A549 (cell line): ENCODE measurements at regions not wholly inside any gene's neighbourhood (a gene's known extent, or its start where the extent isn't known, plus 50 kb on each side); places are given as distances from the start of the nearest gene placed in this dataset.

Source experiments
- ATAC-seq, 2 experiments: fragments of 200-7000 bp in 1 of 2; fragments of >200 bp in 1 of 2; cut with Nextera tagmentation in 1 of 2; cut with Tn5 transposase in 1 of 2; 3 replicates each; pipeline versions ENCODE4 v1.8.0 to v1.9.1; 2018 to 2020; ENCODE audit warnings: mild to moderate bottlenecking in 1 of 2, moderate library complexity in 1 of 2
- CTCF ChIA-PET: fragments of 300-600 bp; sonication (Branson Sonifier 250); formaldehyde crosslinking; extraction: SDS; loops from one replicate; lab custom pipeline; 2021; ENCODE audit warnings: antibody characterized with exemption, inconsistent platforms; lab: Yijun Ruan, JAX
- POLR2A ChIA-PET: fragments of 350-600 bp; formaldehyde crosslinking; extraction: SDS; loops from one replicate; lab custom pipeline; 2021; ENCODE audit warnings: antibody characterized with exemption, inconsistent platforms; lab: Yijun Ruan, JAX
- DNase-seq, 2 experiments: peaks; one replicate each; pipeline versions ENCODE4 v3.0.0 to v3.0.0-alpha.2; 2011 to 2016; ENCODE audit warnings: low read depth in 1 of 2, low spot score in 1 of 2
- FAIRE-seq: peaks from 2 replicates; lab custom pipeline; 2011; peaks lifted over from hg19 to GRCh38; lab: Jason Lieb, UNC
- H3K27ac ChIP-seq, 2 experiments: fragments of >200 bp; sonication (Bioruptor Twin); formaldehyde crosslinking; 3 replicates each; pipeline ENCODE4 v1.5.1; 2016 to 2017
- H3K4me1 ChIP-seq: fragments of >200 bp; sonication (Bioruptor Twin); formaldehyde crosslinking; 3 replicates; pipeline ENCODE4 v1.6.1; 2016
- H3K4me2 ChIP-seq: fragments of >200 bp; sonication (Bioruptor Twin); formaldehyde crosslinking; 3 replicates; pipeline ENCODE4 v1.6.1; 2016
- H3K4me3 ChIP-seq: fragments of >200 bp; sonication (Bioruptor Twin); formaldehyde crosslinking; 3 replicates; pipeline ENCODE4 v1.5.1; 2016
- H3K9me3 ChIP-seq: fragments of >200 bp; sonication (Bioruptor Twin); formaldehyde crosslinking; 3 replicates; pipeline ENCODE4 v1.6.1; 2016
- CBX2 ChIP-seq: fragments of 200-600 bp; sonication (generic); IDR thresholded peaks from 2 replicates; pipeline ENCODE4 v1.6.1; 2016; ENCODE audit warnings: low read depth, mild to moderate bottlenecking, borderline replicate concordance
- CBX8 ChIP-seq: fragments of 200-600 bp; sonication (generic); IDR thresholded peaks from 2 replicates; pipeline ENCODE4 v1.6.1; 2016
- CHD4 ChIP-seq: fragments of 200-600 bp; sonication (generic); IDR thresholded peaks from 2 replicates; pipeline ENCODE4 v1.6.1; 2016; ENCODE audit warnings: antibody characterized with exemption, mild to moderate bottlenecking, borderline replicate concordance
- EHMT2 ChIP-seq: fragments of 200-600 bp; sonication (generic); IDR thresholded peaks from 2 replicates; pipeline ENCODE4 v1.6.1; 2016; ENCODE audit warnings: antibody characterized with exemption, low read depth, mild to moderate bottlenecking, moderate library complexity
- ESRRA ChIP-seq: fragments of 150-350 bp; IDR thresholded peaks from 2 replicates; pipeline ENCODE4 v1.6.1; 2014; ENCODE audit warnings: mild to moderate bottlenecking, low read length, borderline replicate concordance
- FOSL2 ChIP-seq, 2 experiments: fragments of 450-650 bp in 1 of 2; fragments of >200 bp in 1 of 2; sonication (Bioruptor Twin) in 1 of 2; formaldehyde crosslinking; IDR thresholded peaks; 2 replicates each; pipeline versions ENCODE4 v1.5.0 to v1.6.1; 2016 to 2020; ENCODE audit warnings: mild to moderate bottlenecking in 1 of 2, moderate library complexity in 1 of 2
- HEYL ChIP-seq: fragments of 250-450 bp; sonication (Bioruptor Pico); IDR thresholded peaks from 2 replicates; pipeline ENCODE4 v1.8.0; 2021; ENCODE audit warnings: mild to moderate bottlenecking, moderate library complexity
- KDM1A ChIP-seq: fragments of 200-600 bp; sonication (generic); IDR thresholded peaks from 2 replicates; pipeline ENCODE4 v1.6.1; 2016; ENCODE audit warnings: low read depth, mild to moderate bottlenecking
- MAFK ChIP-seq: fragments of 450-650 bp; IDR thresholded peaks from 2 replicates; pipeline ENCODE4 v1.6.1; 2014; ENCODE audit not compliant: partially characterized antibody
- NFE2L2 ChIP-seq: fragments of 150-350 bp; conservative IDR thresholded peaks from 2 replicates; pipeline ENCODE4 v1.6.1; 2014; ENCODE audit warnings: low read length
- NPAS2 ChIP-seq: fragments of 250-450 bp; sonication (Bioruptor Pico); IDR thresholded peaks from 2 replicates; pipeline ENCODE4 v1.8.0; 2022; ENCODE audit warnings: mild to moderate bottlenecking, moderate library complexity, borderline replicate concordance
- NR3C1 ChIP-seq: fragments of >200 bp; sonication (Bioruptor Twin); formaldehyde crosslinking; IDR thresholded peaks from 3 replicates; pipeline ENCODE4 v1.6.1; 2017
- RAD21 ChIP-seq, 2 experiments: fragments of >200 bp in 1 of 2; sonication (Bioruptor Twin) in 1 of 2; formaldehyde crosslinking in 1 of 2; IDR thresholded peaks in 1 of 2; conservative IDR thresholded peaks in 1 of 2; 2 replicates in 1 of 2; 3 replicates in 1 of 2; pipeline ENCODE4 v1.6.1; 2012 to 2018; ENCODE audit warnings: inconsistent platforms in 1 of 2
- RNF2 ChIP-seq: fragments of 200-600 bp; sonication (generic); IDR thresholded peaks from 2 replicates; pipeline ENCODE4 v1.6.1; 2016; ENCODE audit warnings: low read depth, mild to moderate bottlenecking, antibody characterized with exemption, moderate library complexity, borderline replicate concordance
- SMC3 ChIP-seq: fragments of >200 bp; sonication (Bioruptor Twin); formaldehyde crosslinking; IDR thresholded peaks from 3 replicates; pipeline ENCODE4 v1.6.1; 2018; ENCODE audit warnings: inconsistent platforms
- TFCP2L1 ChIP-seq: fragments of 250-450 bp; sonication (Bioruptor Pico); IDR thresholded peaks from 2 replicates; pipeline ENCODE4 v1.5.0; 2021; ENCODE audit warnings: mild to moderate bottlenecking
- ZNF302 ChIP-seq: fragments of 250-450 bp; sonication (Bioruptor Pico); IDR thresholded peaks from 2 replicates; pipeline ENCODE4 v1.9.0; 2021; ENCODE audit warnings: inconsistent platforms, mild to moderate bottlenecking, moderate library complexity
- WGBS: methylation state at CpG from one replicate; pipeline ENCODE4 v1.1.6; 2017; ENCODE audit errors: missing lambda C conversion rate; 5-methylcytosine and 5-hydroxymethylcytosine counted together
- TF ChIP-seq, protein P1 (sequence below): fragments of >200 bp; sonication (Bioruptor Twin); formaldehyde crosslinking; IDR thresholded peaks from 3 replicates; pipeline ENCODE4 v1.5.1; 2016
- TF ChIP-seq, protein P2 (sequence below): IDR thresholded peaks from 2 replicates; pipeline ENCODE4 v1.6.1; 2012
- TF ChIP-seq, protein P3 (sequence below): fragments of 250-450 bp; sonication (Bioruptor Pico); IDR thresholded peaks from 2 replicates; pipeline ENCODE4 v1.5.0; 2020; ENCODE audit warnings: low read depth, mild to moderate bottlenecking, moderate library complexity
- TF ChIP-seq, protein P4 (sequence below): fragments of >200 bp; sonication (Bioruptor Twin); formaldehyde crosslinking; IDR thresholded peaks from 3 replicates; pipeline ENCODE4 v1.6.1; 2016
- TF ChIP-seq, protein P5 (sequence below): fragments of 250-450 bp; sonication (Bioruptor Pico); IDR thresholded peaks from 2 replicates; pipeline ENCODE4 v1.5.0; 2021; ENCODE audit warnings: mild to moderate bottlenecking, moderate library complexity, borderline replicate concordance

DNA sequence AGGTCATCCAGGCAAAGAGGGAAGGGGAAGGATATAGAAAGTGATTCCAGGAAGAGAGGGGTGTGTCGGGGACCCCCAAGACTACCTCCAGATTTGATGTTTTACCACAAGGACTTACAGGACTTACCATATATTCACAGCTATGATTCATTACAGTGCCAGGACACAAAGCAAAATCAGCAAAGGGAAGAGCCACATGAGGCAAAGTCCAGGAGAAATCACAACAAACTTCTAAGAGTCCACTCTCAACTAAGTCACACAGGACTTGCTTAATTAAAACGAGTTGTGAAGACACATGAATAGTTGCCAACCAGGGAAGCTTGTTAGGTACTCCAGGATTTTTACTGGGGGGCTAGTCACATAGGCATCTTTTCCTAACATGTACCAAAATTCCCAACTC is 217.3 kb downstream of the TTLL7 start:
- ChIA-PET POLR2A (no interaction called here), CTCF (no interaction called here)
- H3K27ac ChIP-seq = no peak overlapping the region
- no peaks in the 10 kb centered on the region for H3K9me3 ChIP-seq
- FAIRE-seq (no peak), DNase-seq (no peak), ATAC-seq (no peak)
- TF ChIP-seq EHMT2 (no peak), HEYL (CRISPR knock-in tag) (no peak), NPAS2 (CRISPR knock-in tag) (no peak), CBX2 (no peak), CHD4 (no peak), ESRRA (no peak)
- TF ChIP-seq, protein P1, sequence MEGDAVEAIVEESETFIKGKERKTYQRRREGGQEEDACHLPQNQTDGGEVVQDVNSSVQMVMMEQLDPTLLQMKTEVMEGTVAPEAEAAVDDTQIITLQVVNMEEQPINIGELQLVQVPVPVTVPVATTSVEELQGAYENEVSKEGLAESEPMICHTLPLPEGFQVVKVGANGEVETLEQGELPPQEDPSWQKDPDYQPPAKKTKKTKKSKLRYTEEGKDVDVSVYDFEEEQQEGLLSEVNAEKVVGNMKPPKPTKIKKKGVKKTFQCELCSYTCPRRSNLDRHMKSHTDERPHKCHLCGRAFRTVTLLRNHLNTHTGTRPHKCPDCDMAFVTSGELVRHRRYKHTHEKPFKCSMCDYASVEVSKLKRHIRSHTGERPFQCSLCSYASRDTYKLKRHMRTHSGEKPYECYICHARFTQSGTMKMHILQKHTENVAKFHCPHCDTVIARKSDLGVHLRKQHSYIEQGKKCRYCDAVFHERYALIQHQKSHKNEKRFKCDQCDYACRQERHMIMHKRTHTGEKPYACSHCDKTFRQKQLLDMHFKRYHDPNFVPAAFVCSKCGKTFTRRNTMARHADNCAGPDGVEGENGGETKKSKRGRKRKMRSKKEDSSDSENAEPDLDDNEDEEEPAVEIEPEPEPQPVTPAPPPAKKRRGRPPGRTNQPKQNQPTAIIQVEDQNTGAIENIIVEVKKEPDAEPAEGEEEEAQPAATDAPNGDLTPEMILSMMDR = no peak
- TF ChIP-seq, protein P2, sequence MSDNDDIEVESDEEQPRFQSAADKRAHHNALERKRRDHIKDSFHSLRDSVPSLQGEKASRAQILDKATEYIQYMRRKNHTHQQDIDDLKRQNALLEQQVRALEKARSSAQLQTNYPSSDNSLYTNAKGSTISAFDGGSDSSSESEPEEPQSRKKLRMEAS = no peak
- no peaks in the 10 kb centered on the region for H3K4me1 ChIP-seq
- WGBS = 4% methylated on average over 2 of the region's 2 CpGs
- no peak overlapping the region for H3K4me2 ChIP-seq
- no peak overlapping the region for H3K4me3 ChIP-seq

DNA sequence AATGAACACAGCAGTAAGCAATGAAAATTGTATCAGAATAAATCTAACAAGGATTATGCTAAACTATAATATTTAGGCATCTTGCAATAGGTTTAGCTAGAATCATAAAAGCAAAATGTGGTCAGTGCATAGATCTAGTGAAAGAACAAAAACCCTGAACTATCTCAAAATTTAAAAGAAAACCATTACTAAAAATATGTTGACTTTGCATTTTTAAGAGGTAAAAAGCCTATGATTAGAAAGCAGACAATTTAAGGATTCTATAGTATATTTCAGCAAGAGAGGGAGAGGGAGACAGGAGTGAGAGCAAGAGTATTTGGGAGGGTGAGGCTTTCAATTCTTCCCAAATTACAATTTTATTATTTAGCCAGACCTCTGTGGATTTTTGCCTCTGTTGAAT is 219.4 kb downstream of the TTLL7 start:
- TF ChIP-seq ZNF302 (CRISPR knock-in tag) (no peak), MAFK (peak; percentile 71)
- Histone ChIP-seq H3K4me1 (no peaks in the 10 kb centered on the region), H3K27ac (no peak overlapping the region), H3K9me3 (no peaks in the 10 kb centered on the region), H3K4me3 (no peak overlapping the region), H3K4me2 (no peak overlapping the region)
- no peak for FAIRE-seq
- CTCF ChIA-PET = no interaction called here
- POLR2A ChIA-PET = no interaction called here
- no peak for ATAC-seq
- DNase-seq = no peak

DNA sequence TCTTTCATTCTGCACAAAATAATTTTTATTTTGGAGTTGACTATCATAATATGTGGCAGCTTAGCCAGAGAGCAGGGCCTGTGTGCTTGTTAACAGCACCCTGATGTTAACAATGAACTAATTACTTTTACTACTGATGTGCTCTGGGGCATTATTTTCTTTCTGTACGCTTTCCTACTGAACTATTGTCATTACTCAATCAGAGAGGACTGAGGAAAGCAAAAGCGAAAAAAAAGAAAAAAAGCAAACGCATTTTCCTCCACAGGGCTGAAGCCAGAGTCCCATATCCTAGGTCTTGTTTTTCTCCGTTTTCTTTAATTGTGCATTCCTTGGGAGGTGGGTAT is 221.2 kb downstream of the TTLL7 start:
- Histone ChIP-seq H3K9me3 (no peaks in the 10 kb centered on the region), H3K27ac (no peak overlapping the region), H3K4me1 (no peaks in the 10 kb centered on the region), H3K4me2 (no peak overlapping the region), H3K4me3 (no peak overlapping the region)
- 17% methylated on average over 4 of the region's 4 CpGs for WGBS
- ATAC-seq = no peak
- no peak for TF ChIP-seq ESRRA
- TF ChIP-seq MAFK = no peak
- TF ChIP-seq SMC3 = no peak
- TF ChIP-seq CBX8 = no peak
- TF ChIP-seq, protein P3, sequence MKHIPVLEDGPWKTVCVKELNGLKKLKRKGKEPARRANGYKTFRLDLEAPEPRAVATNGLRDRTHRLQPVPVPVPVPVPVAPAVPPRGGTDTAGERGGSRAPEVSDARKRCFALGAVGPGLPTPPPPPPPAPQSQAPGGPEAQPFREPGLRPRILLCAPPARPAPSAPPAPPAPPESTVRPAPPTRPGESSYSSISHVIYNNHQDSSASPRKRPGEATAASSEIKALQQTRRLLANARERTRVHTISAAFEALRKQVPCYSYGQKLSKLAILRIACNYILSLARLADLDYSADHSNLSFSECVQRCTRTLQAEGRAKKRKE (CRISPR knock-in tag) = no peak
- TF ChIP-seq HEYL (CRISPR knock-in tag) = no peak
- no peak for TF ChIP-seq RAD21 (conservative IDR thresholded peaks at IDR 0.05 in 1 of 2, IDR thresholded peaks at IDR 0.05 in 1 of 2)
- TF ChIP-seq, protein P1 = no peak
- TF ChIP-seq RNF2 = no peak
- no peak for TF ChIP-seq CBX2
- TF ChIP-seq, protein P4, sequence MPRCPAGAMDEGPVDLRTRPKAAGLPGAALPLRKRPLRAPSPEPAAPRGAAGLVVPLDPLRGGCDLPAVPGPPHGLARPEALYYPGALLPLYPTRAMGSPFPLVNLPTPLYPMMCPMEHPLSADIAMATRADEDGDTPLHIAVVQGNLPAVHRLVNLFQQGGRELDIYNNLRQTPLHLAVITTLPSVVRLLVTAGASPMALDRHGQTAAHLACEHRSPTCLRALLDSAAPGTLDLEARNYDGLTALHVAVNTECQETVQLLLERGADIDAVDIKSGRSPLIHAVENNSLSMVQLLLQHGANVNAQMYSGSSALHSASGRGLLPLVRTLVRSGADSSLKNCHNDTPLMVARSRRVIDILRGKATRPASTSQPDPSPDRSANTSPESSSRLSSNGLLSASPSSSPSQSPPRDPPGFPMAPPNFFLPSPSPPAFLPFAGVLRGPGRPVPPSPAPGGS = no peak
- TF ChIP-seq CHD4 = no peak
- no peak for TF ChIP-seq TFCP2L1 (CRISPR knock-in tag)
- no peak for TF ChIP-seq KDM1A
- no peak for TF ChIP-seq FOSL2 (IDR thresholded peaks at IDR 0.05)
- TF ChIP-seq FOSL2 (CRISPR knock-in tag; IDR thresholded peaks at IDR 0.05) = no peak
- TF ChIP-seq NR3C1 = no peak
- TF ChIP-seq NFE2L2 = no peak
- TF ChIP-seq, protein P5, sequence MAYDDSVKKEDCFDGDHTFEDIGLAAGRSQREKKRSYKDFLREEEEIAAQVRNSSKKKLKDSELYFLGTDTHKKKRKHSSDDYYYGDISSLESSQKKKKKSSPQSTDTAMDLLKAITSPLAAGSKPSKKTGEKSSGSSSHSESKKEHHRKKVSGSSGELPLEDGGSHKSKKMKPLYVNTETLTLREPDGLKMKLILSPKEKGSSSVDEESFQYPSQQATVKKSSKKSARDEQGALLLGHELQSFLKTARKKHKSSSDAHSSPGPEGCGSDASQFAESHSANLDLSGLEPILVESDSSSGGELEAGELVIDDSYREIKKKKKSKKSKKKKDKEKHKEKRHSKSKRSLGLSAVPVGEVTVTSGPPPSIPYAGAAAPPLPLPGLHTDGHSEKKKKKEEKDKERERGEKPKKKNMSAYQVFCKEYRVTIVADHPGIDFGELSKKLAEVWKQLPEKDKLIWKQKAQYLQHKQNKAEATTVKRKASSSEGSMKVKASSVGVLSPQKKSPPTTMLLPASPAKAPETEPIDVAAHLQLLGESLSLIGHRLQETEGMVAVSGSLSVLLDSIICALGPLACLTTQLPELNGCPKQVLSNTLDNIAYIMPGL = no peak
- ChIA-PET CTCF (no interaction called here), POLR2A (no interaction called here)
- FAIRE-seq = no peak
- no peak for DNase-seq
